Fibroblast of lung (primary cell): ENCODE measurements at regions not wholly inside any gene's neighbourhood (a gene's known extent, or its start where the extent isn't known, plus 50 kb on each side); places are given as distances from the start of the nearest gene placed in this dataset.

Source experiments
- DNase-seq, 2 donors: peaks; one replicate each; pipeline versions ENCODE4 v3.0.0 to v3.0.0-alpha.2; 2010; ENCODE audit warnings: low read depth in 2 of 2
- H2AFZ ChIP-seq: 2 replicates; pipeline ENCODE4 v1.5.1; 2012; ENCODE audit warnings: low read length, control low read depth, inconsistent platforms
- H3K27ac ChIP-seq: 2 replicates; pipeline ENCODE4 v1.5.1; 2011; ENCODE audit warnings: low read length, control low read depth; ENCODE audit not compliant: insufficient read depth
- H3K27me3 ChIP-seq: 2 replicates; pipeline ENCODE4 v1.5.1; 2011; ENCODE audit warnings: mild to moderate bottlenecking, low read length; ENCODE audit not compliant: control insufficient read depth, insufficient read depth
- H3K36me3 ChIP-seq: 2 replicates; pipeline ENCODE4 v1.5.1; 2011; ENCODE audit warnings: low read length; ENCODE audit not compliant: control insufficient read depth, insufficient read depth
- H3K4me1 ChIP-seq: 2 replicates; pipeline ENCODE4 v1.5.1; 2011; ENCODE audit warnings: low read length; ENCODE audit not compliant: control insufficient read depth, insufficient read depth; ENCODE audit errors: extremely low read depth
- H3K4me2 ChIP-seq: 2 replicates; pipeline ENCODE4 v1.5.1; 2011; ENCODE audit warnings: low read length, control low read depth; ENCODE audit not compliant: insufficient read depth; ENCODE audit errors: extremely low read depth
- H3K4me3 ChIP-seq, 4 experiments: fragments of 200-600 bp in 1 of 4; sonication (generic) in 1 of 4; replicated peaks in 1 of 4; 2 replicates each; pipeline ENCODE4 v1.5.1; 2011 to 2016; ENCODE audit warnings: low read length in 4 of 4, low read depth in 3 of 4, mild to moderate bottlenecking in 3 of 4, control low read depth in 2 of 4, inconsistent platforms in 1 of 4, mixed read lengths in 1 of 4; ENCODE audit not compliant: insufficient read depth in 1 of 4; ENCODE audit errors: control extremely low read depth in 1 of 4
- H3K79me2 ChIP-seq: 2 replicates; pipeline ENCODE4 v1.5.1; 2012; ENCODE audit warnings: mild to moderate bottlenecking, low read length, inconsistent platforms; ENCODE audit not compliant: control insufficient read depth, insufficient read depth
- H3K9ac ChIP-seq: 2 replicates; pipeline ENCODE4 v1.5.1; 2011; ENCODE audit warnings: mild to moderate bottlenecking, low read length, control low read depth; ENCODE audit not compliant: insufficient read depth
- H3K9me3 ChIP-seq: 2 replicates; pipeline ENCODE4 v1.5.1; 2012; ENCODE audit warnings: low read depth, low read length; ENCODE audit not compliant: control insufficient read depth, insufficient read depth
- H4K20me1 ChIP-seq: 2 replicates; pipeline ENCODE4 v1.5.1; 2011; ENCODE audit warnings: low read length; ENCODE audit not compliant: control insufficient read depth, insufficient read depth; ENCODE audit errors: extremely low read depth
- CTCF ChIP-seq, 2 donors: IDR thresholded peaks in 1 of 2; conservative IDR thresholded peaks in 1 of 2; 1 replicate in 1 of 2; 2 replicates in 1 of 2; pipeline ENCODE4 v1.5.1; 2011 to 2012; ENCODE audit warnings: low read length in 2 of 2, control low read depth in 1 of 2, inconsistent platforms in 1 of 2, low read depth in 1 of 2, mild to moderate bottlenecking in 1 of 2
- EZH2 ChIP-seq: IDR thresholded peaks from 2 replicates; pipeline ENCODE4 v1.5.1; 2012; ENCODE audit warnings: low read length, control low read depth, mild to moderate bottlenecking; ENCODE audit errors: missing control alignments

GRCh38 chr16:75837681-75838080, 111.4 kb upstream of the CPHXL start:
- Histone ChIP-seq H3K79me2 (no peaks in the 10 kb centered on the region), H3K4me1 (no peaks in the 10 kb centered on the region), H3K27me3 (no peaks in the 10 kb centered on the region), H3K4me3 (no peak overlapping the region), H3K4me2 (no peak overlapping the region), H3K9me3 (no peaks in the 10 kb centered on the region), H4K20me1 (no peaks in the 10 kb centered on the region), H2AFZ (no peak overlapping the region), H3K36me3 (no peaks in the 10 kb centered on the region), H3K27ac (no peak overlapping the region), H3K9ac (no peak overlapping the region)
- DNase-seq: no peak
- TF ChIP-seq EZH2 (no peak), CTCF (conservative IDR thresholded peaks at IDR 0.05 in 1 of 2, IDR thresholded peaks at IDR 0.05 in 1 of 2; ENCODE audit: low read depth in 1 of 2, low read length in 2 of 2) (no peak)

DNA sequence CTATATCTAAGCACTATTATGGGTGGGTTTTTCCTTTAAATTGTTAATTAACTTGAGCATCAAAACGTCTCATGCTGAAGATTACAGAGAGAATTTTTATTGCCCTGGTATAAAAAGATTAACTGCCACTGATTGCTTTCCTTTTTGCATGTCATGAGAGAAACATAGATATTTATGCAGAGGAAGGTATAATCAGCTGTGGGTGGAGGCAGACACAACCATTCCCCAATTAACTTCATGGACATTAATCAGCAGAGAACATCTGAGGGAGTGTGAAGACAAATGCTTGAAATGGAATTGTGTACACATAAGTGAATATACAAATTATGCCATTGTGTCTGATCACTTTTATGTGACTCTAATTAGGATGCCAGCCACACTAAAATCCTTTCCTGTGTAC, 115.2 kb upstream of the CPHXL start:
- H3K27me3 ChIP-seq: no peaks in the 10 kb centered on the region
- no peaks in the 10 kb centered on the region for H3K9me3 ChIP-seq
- no peaks in the 10 kb centered on the region for H3K4me1 ChIP-seq
- no peak overlapping the region for H3K9ac ChIP-seq
- no peaks in the 10 kb centered on the region for H4K20me1 ChIP-seq
- H3K4me2 ChIP-seq: no peak overlapping the region
- H2AFZ ChIP-seq: no peak overlapping the region
- H3K27ac ChIP-seq: no peak overlapping the region
- no peak overlapping the region for H3K4me3 ChIP-seq
- no peak for TF ChIP-seq CTCF (conservative IDR thresholded peaks at IDR 0.05 in 1 of 2, IDR thresholded peaks at IDR 0.05 in 1 of 2; ENCODE audit: low read depth in 1 of 2, low read length in 2 of 2)
- H3K79me2 ChIP-seq: no peaks in the 10 kb centered on the region
- DNase-seq: no peak
- H3K36me3 ChIP-seq: no peaks in the 10 kb centered on the region

DNA sequence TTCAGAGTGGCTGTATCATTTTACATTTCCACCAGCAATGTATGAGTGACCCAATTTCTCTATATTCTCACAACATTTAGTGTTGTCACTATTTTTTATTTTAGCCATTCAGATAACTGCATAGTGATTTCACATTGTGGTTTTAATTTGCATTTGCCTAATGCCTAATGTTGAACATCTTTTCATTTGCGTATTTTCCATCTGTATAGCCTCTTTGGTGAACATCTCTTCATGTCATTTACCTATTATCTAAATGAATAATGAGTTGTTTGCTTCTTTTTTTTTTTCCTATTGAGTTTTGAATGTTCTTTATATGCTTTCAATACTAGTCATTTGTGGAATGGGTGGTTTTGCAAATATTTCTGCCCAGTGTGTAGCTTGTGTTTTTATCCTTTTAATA, 120.9 kb upstream of the CPHXL start:
- H3K9me3 ChIP-seq: no peaks in the 10 kb centered on the region
- no peaks in the 10 kb centered on the region for H3K27me3 ChIP-seq
- no peaks in the 10 kb centered on the region for H3K36me3 ChIP-seq
- H3K4me2 ChIP-seq: no peak overlapping the region
- no peak overlapping the region for H3K27ac ChIP-seq
- no peak for DNase-seq
- no peaks in the 10 kb centered on the region for H4K20me1 ChIP-seq
- no peak overlapping the region for H3K4me3 ChIP-seq
- no peaks in the 10 kb centered on the region for H3K4me1 ChIP-seq
- no peaks in the 10 kb centered on the region for H3K79me2 ChIP-seq
- H3K9ac ChIP-seq: no peak overlapping the region
- H2AFZ ChIP-seq: no peak overlapping the region
- TF ChIP-seq EZH2 (no peak), CTCF (conservative IDR thresholded peaks at IDR 0.05 in 1 of 2, IDR thresholded peaks at IDR 0.05 in 1 of 2; ENCODE audit: low read depth in 1 of 2, low read length in 2 of 2) (no peak)
